ENCODE measurements at regions not wholly inside any gene's neighbourhood (a gene's known extent, or its start where the extent isn't known, plus 50 kb on each side); places are given as distances from the start of the nearest gene placed in this dataset.

- H3K9me3 Mint-ChIP-seq: peaks cover 12% of the 10 kb centered on the region
- H3K27me3 Mint-ChIP-seq: peaks cover 3% of the 10 kb centered on the region
- H3K27ac Mint-ChIP-seq: no peak overlapping the region
- CTCF ChIA-PET: no interaction called here
- peaks cover 5% of the 10 kb centered on the region for H3K36me3 Mint-ChIP-seq (ENCODE audit: low read depth)
- H3K4me1 Mint-ChIP-seq (ENCODE audit: low read depth): no peaks in the 10 kb centered on the region
- TF ChIP-seq CTCF (IDR thresholded peaks at IDR 0.05): no peak
- no peak for ATAC-seq
- no peak overlapping the region for H3K4me3 Mint-ChIP-seq
- no peak for DNase-seq
- POLR2A ChIA-PET: no interaction called here
- intact Hi-C loops (cut with micrococcal nuclease): no loop called here
Measured at GRCh38 chr6:2485116-2485515, 239.7 kb upstream of the GMDS start.

- ChIA-PET CTCF (interaction anchor here (1.2 kb wide), 1 partner anchor 152 kb away, joined by 5 read pairs; no protein-coding TSS in a partner anchor), POLR2A (no interaction called here)
- Mint-ChIP-seq H3K9me3 (peaks cover 12% of the 10 kb centered on the region), H3K27ac (no peak overlapping the region), H3K4me1 (ENCODE audit: low read depth) (no peaks in the 10 kb centered on the region), H3K4me3 (no peak overlapping the region), H3K27me3 (peaks cover 4% of the 10 kb centered on the region), H3K36me3 (ENCODE audit: low read depth) (peaks cover 5% of the 10 kb centered on the region)
- intact Hi-C loops (cut with micrococcal nuclease): no loop called here
- peak; percentile 17 for TF ChIP-seq CTCF (IDR thresholded peaks at IDR 0.05)
- DNase-seq: peak; percentile 10
- no peak for ATAC-seq
Measured at GRCh38 chr6:2482773-2483172, 237.4 kb upstream of the GMDS start.

- no peak for TF ChIP-seq CTCF (IDR thresholded peaks at IDR 0.05)
- no peaks in the 10 kb centered on the region for H3K4me1 Mint-ChIP-seq (ENCODE audit: low read depth)
- no peak overlapping the region for H3K4me3 Mint-ChIP-seq
- peaks cover 12% of the 10 kb centered on the region for H3K9me3 Mint-ChIP-seq
- intact Hi-C loops (cut with micrococcal nuclease): no loop called here
- ChIA-PET CTCF (no interaction called here), POLR2A (no interaction called here)
- DNase-seq (no peak), ATAC-seq (no peak)
- H3K27me3 Mint-ChIP-seq: peaks cover 4% of the 10 kb centered on the region
- no peak overlapping the region for H3K27ac Mint-ChIP-seq
- peaks cover 5% of the 10 kb centered on the region for H3K36me3 Mint-ChIP-seq (ENCODE audit: low read depth)
Measured at GRCh38 chr6:2481307-2481706, 235.9 kb upstream of the GMDS start.

GRCh38 chr6:2480267-2480966 lies 235.0 kb upstream of the GMDS start:
- TF ChIP-seq CTCF (IDR thresholded peaks at IDR 0.05): no peak
- CTCF ChIA-PET: no interaction called here
- POLR2A ChIA-PET: no interaction called here
- peaks cover 12% of the 10 kb centered on the region for H3K9me3 Mint-ChIP-seq
- no peaks in the 10 kb centered on the region for H3K4me1 Mint-ChIP-seq (ENCODE audit: low read depth)
- no peak overlapping the region for H3K27ac Mint-ChIP-seq
- no peak for DNase-seq
- no peak overlapping the region for H3K4me3 Mint-ChIP-seq
- intact Hi-C loops (cut with micrococcal nuclease): no loop called here
- peaks cover 5% of the 10 kb centered on the region for H3K36me3 Mint-ChIP-seq (ENCODE audit: low read depth)
- peaks cover 4% of the 10 kb centered on the region for H3K27me3 Mint-ChIP-seq
- ATAC-seq: no peak

- H3K9me3 Mint-ChIP-seq: peaks cover 11% of the 10 kb centered on the region
- no peak for ATAC-seq
- peaks cover 3% of the 10 kb centered on the region for H3K36me3 Mint-ChIP-seq (ENCODE audit: low read depth)
- H3K4me1 Mint-ChIP-seq (ENCODE audit: low read depth): no peaks in the 10 kb centered on the region
- H3K27ac Mint-ChIP-seq: no peak overlapping the region
- no peak for DNase-seq
- no peak overlapping the region for H3K4me3 Mint-ChIP-seq
- H3K27me3 Mint-ChIP-seq: peaks cover 4% of the 10 kb centered on the region
- intact Hi-C loops (cut with micrococcal nuclease): no loop called here
- POLR2A ChIA-PET: no interaction called here
- TF ChIP-seq CTCF (IDR thresholded peaks at IDR 0.05): no peak
- CTCF ChIA-PET: no interaction called here
Measured at GRCh38 chr6:2478200-2478599, 232.8 kb upstream of the GMDS start.

Measured in activated CD8-positive, alpha-beta T cell treated with anti-CD3 and anti-CD28 coated beads for 36 hours (primary cell).